ENCODE measurements at regions not wholly inside any gene's neighbourhood (a gene's known extent, or its start where the extent isn't known, plus 50 kb on each side); places are given as distances from the start of the nearest gene placed in this dataset.
"Not testable (repeated sequence)": the region's sequence is repeated elsewhere in the genome, so short reads cannot be mapped to it uniquely, and the experiment has no call there.

DNA sequence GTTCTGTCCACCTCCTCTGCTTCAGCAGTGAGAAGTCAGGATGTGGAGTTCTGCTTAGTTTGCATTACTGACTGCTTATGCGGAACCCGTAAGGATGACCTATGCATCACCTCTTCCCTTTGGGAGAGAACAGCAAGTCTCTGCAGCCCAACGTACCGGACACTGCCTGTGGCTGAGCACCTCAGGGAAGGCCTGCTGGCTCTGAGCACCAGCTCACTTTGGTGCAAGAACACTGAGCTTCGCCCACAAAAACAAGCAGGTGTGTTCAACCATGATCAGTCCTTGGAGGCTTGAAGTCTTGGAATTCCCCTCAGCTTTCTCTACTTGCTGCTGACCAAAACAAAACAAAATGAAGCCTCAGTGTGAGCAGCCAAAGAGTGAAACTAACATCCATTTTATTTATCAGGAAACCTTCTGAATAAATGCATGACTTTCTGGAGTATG lies 52.7 kb upstream of the NCK2 start:
- no peak for DNase-seq

DNA sequence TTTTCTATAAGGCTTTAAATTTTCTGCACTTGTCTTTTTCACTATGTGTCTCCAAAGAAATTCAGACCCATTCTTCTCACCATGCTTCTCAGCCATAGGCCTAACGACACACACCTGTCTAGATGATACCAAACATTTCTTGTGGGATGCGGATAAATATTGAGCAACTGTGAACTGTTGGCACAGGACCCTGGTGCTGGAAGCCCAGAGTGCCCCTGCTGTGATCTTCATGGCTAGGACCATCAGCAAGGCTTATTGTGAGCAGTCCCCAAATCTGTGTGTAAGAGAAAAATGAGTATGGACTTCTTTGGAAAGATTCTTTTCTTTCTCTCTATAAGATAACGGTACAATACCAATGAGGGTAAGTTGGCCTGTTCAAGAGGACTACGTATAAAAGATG lies 54.1 kb upstream of the NCK2 start:
- DNase-seq = no peak

DNA sequence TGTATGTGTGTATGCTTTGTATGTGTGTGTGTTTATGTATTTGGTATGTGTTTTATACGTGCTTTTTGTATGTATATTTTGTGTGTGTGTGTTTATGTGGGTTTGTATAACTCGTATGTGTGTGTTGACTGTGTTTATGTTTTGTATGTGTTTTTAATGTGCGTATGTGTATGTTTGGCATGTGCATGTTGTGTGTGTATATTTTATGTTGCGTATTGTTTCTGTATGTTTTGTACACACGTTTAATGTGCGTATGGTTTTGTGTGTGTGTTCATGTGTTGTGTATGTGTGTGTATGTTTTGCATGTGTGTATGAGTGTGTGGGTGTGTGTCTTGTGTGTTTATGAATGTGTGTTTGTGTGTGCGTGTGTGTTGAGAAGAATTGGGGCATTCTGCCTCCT lies 55.2 kb upstream of the NCK2 start:
- DNase-seq = no peak

DNA sequence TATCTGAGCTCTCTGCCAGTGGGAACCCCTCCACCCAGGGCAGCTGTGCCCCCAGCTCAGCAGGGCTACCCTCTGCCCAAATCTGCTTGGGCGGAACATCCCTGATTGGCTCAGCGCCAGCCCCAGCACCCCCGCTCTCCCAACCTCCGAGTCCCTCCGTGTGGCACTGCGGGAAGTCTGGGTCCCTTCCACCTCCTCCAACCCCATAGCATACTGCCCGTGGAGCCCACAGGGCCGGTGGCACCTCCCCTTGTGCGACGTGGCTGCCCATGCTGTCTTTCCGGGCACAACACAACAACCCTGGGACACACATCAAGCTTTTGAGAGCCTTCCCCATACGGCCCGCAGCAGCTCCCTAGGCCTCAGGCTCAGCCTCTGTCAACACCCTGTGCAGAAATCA lies 55.8 kb upstream of the NCK2 start:
- DNase-seq = no peak

DNA sequence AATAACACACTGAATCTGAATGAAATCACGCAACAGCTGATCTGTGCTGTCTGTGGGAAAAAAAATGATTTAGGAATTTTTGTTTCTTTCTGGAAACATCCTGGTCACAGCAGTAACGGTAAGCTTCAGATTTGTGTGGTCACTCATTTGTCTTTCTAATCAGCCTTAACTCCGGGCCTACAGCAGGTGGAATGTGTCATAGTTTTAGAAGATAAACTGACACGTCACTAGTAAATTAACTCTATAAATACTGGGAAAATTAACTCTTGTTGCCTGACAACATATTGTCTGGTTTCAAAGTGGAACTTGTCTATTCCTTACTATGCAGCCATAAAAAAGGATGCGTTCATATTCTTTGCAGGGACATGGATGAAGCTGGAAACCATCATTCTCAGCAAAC lies 58.1 kb upstream of the NCK2 start:
- no peak for DNase-seq

DNA sequence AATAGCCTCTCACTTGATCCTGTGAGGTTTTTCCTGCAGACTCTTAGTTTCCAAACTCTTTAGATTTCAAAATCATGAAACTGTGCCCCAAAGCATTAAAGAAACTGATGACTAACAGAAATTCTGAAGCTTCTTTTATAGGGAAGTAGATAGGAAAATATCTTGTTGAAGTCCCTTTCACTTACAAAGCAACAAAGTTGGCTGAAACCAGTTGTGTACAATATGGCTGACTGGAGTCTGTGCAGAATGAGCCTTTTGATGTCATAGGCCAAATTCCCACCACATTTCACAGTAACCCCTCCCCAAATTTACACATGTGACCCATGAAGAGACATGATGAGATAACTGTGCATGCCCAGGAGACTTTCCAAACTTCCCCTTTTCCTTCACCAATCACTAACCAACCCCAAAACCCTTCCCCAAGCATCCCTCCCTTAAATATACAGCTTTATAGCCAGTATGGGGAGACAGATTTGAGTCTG lies 61.7 kb upstream of the NCK2 start:
- DNase-seq = no peak

DNA sequence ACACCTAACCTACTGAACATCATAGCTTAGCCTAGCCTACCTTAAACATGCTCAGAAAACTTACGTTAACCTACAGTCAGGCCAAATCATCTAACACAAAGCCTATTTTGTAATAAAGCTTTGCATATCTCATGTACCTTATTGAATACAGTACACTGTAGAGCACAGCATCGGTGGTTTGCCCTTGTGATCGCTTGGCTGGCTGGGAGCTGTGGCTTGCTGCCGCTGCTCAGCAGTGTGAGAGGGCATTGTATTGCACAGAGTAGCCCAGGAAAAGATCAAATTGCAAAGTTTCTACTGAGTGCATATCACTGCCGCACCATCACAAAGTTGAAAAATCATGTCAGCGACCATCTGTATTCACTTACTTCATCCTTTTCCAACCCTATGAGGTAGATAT lies 62.3 kb upstream of the NCK2 start:
- DNase-seq = no peak

DNA sequence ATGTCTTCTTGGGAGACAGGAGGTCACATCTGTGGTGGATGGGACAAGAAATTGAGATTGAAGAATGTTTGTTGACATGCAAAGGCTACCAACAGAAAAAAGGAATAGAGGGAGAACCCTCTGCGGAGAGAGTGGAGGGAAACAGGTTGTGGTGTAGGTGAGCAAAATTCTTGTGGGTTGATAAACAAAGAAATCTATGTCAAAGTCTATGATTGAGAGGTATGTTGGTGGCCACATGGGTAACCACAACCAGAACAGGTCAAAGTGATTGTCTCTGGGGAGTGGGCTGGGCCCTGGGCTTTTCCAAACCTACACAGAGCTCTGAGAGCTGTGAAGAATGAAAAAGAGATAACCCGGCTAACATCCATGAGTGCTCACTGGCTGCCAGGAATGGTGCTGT lies 62.8 kb upstream of the NCK2 start:
- DNase-seq = no peak

DNA sequence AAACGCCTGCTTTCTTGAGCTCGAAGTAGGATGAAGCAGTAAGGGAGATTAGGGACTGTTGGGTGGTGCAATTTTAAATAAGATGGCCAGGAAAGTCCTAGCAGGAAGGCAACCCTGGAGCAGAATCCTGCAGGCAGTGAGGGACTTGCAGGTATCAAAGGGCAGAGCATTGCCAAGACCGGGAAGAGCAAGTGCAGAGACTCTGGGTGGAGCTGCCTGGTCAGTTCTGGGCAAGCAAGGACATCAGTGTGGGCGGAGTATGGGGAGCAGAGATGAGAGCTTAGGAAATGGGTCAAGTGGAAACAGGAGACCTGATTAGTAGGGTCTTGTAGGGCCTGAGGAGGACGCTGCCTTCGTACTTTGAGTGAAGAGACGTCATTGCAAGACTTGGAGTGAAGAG lies 64.4 kb upstream of the NCK2 start:
- no peak for DNase-seq

DNA sequence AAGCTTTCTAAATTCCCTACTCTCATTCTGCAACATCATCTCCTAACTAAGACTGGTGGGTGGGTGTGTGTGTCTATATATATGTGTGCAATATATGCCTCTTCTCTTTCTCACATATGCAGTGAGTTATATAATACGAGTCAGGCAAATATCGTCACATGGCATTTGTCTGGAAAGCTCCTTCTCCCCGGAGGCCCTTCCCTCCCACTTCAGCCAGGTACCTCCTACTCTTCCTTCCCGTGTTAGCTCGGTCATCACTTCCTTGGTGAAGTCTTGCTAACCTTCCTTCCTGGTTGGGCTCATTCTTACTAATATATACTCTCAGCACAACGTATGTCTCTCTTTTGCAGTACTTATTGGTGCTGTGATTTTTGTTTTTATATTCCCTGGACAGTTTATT lies 66.4 kb upstream of the NCK2 start:
- no peak for DNase-seq

DNA sequence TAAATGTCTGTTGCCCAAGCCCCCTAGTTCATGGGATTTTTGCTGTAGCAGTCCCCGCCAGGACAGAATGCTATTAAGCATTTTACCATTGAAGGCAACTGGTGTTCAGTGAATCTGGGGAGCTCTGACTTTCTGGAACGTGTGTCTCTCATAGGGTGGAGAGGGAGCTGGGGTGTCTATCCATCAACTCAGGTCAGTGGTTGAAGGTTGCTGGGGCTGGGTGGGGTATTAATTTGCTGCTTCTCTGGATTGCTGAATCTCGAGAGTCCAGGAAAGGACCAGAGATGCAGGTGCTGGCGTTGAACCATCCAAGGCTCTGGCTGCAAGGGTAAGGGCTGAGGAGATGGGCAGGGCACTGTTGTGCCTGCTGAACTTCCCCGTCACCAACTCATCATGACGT lies 66.8 kb upstream of the NCK2 start:
- DNase-seq = no peak

DNA sequence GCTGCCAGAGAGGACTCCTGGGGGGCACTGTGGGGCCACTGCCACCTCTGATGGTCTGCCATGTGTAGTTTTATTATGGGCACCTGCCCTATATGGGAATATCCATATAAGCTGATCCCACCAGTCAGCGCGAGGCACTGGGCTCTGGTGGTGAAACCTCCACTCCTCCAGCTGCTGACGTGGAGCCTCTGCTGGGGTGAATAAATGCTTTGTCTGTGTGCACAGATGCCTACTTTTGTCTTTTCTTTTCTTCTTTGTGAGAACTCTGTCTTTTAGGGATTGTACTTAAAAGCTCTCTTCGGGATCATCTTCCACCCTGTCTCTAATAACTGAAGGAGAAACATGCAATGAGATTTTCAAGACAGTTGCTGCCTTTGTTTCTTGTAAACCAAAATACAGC lies 68.9 kb upstream of the NCK2 start:
- DNase-seq = no peak

DNA sequence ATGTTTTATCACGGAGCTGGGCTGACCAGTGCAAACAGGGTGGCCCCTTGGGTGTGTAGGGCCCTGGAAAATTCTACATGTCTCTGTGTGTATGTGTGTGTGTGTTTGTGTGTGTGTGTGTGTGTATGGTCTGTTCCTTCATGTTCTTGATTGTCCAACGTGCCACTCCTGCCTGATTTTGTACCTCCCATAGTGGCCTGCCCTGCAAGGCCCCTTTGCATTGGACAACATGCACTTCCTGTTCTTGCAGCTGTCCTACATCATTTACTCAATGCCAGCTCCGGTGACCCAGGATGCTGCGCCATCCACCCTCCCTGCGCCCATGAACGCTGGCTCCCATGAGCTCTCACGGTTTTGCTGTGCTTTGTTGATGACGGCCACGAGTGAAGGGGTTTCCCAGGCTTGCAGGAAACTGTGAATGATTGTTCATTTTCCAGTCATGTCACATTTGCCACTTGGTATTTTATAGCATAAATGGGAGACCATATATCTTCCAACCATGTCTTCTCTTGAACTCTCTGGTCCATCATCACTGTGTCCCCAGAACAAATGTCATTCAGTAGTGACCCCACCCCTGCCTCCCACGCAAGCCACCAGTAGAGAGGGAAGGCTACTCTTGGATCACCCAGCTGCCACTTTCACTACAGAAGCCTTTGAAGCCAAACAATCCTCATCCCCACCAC lies 69.7 kb upstream of the NCK2 start:
- no peak for DNase-seq

DNA sequence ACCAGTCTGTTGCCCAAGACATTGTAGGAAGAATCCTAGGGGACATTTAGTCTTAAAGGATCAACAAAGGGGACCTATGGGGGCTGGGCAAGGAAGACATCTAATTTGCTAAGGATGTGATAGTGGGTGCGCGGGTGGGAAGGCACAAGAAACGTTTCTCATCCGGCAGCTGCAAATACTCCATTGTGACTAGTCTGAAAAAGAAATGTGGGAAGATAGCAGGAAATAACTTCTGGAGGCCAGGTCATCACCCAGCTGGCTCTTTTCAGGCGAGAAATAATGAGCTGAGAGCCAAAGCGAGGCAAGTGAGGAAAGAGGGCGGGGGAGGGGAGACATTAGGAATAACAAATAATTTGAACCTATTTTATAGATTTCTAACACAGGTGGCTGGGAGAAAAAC lies 70.3 kb upstream of the NCK2 start:
- no peak for DNase-seq

DNA sequence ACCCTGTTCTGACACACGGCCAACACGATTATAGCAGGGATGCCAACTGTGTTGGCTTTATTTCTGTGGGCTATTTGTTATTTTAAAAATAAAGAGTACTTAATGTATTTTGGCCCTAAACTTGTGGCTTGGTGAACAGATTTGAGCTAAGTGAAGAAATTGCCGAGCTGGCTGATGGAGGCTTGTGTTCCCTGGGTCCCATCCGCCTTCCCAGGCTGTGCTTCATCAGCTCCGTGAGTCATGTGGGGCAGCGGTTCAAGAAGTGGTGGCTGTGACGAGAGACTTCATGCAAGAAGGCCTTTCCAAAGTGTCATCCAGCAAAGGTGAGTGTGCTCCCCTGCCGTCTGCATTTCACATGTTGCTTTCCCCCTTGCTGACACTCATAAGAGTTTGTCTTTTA lies 73.6 kb upstream of the NCK2 start:
- no peak for DNase-seq

DNA sequence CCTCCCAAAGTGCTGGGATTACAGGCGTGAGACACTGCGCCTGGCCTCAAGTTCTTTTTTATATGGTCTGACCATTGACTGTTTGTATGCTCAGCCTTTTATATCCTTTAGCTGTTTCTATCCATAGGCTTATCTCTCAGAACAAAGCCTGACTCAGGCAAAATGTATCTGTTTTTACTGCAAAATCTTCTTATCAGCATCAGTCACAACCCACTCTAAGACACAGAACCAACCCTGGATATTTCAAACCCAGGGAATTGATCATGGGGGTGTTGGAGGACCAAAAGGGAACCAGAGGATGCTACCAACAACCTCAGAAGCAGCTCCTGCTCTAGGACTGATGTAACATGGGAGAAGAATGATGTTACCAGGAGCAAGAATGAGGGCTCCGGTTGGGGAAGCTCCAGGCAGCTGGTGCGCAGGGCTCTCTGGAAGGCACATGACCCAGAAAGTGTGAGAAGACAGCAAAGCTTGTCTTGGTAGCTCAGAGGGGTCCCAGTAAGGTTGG lies 75.3 kb upstream of the NCK2 start:
- no peak for DNase-seq

DNA sequence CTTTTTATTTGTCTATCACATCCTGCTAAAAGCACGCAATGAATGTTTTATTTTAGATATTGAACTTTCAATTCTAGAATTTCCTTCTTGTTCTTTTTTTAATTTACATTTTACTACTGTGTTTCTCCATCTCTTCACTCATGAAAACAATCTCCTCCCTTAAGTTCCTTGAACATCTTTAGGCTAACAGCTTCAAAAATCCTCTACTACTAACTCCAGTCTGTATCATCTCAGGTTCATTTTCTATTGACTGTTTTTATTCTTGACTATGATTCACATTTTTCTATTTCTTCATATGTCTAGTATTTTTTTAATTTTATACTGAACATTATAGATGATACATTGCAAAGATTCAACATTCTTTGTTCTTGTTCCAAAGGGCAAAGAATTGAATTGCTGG lies 79.2 kb upstream of the NCK2 start:
- DNase-seq = no peak

DNA sequence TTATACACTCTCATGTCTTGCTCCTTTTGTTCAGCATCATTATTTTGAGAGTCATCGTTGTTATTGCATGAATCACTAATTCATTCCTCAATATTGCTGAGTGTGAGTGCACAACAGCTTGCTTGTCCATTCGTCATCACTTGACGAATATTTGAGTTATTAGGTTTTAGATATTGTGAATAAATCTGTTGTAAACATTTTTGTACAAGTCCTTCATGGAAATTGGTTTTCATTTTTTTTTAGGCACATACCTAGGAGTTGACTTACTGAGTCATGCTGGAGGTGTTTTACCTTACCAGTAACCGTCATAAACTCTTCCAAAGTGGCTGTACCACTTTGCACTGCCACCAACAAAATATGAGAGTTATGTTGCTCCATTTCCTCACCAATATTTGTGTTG lies 84.2 kb upstream of the NCK2 start:
- DNase-seq = no peak

DNA sequence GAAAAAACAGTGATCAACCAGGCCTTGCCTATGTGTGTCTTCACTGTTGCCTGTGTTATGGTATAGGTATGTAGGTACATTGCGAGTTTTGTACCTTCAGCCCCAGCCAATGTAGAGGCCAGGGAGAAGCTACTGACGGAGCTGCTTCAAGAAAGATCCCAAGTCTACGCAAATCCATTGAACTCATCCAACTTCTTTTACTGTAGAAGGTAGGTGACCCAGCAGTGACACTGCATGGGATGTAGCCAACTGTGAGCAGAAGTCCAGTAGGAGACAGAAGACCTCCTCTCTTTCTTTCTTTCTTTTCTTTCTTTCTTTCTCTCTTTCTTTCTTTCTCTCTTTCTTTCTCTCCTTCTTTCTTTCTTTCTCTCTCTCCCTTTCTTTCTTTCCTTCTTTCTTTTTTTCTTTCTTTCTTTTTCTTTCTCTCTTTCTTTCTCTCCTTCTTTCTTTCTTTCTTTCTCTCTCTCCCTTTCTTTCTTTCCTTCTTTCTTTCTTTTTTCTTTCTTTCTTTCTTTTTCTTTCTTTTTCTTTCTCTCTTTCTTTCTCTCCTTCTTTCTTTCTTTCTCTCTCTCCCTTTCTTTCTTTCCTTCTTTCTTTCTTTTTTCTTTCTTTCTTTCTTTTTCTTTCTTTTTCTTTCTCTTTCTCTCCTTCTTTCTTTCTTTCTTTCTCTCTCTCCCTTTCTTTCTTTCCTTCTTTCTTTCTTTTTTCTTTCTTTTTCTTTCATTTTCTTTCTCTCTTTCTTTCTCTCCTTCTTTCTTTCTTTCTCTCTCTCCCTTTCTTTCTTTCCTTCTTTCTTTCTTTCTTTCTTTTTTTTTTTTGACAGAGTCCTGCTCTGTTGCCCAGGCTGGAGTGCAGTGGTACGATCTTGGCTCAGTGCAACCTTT lies 88.7 kb upstream of the NCK2 start:
- not testable (repeated sequence) for DNase-seq

DNA sequence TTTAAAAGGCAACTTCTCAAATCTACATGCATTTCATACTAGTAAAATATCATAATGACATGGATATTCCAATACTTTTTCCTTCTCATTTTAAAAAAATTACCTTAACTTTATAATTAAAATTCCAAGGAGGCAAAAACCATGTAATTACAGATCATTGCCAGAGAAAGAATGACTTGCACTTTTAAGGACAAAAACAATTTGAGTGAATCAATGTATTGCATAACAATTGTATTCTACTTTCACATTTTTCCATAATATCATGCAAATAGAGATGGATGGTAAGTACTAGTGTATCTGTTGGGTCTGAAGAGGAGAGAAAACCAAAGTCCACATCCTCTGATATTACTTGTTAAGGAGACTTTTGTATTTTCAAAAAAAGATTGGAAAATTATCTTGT lies 89.5 kb upstream of the NCK2 start:
- no peak for DNase-seq

DNA sequence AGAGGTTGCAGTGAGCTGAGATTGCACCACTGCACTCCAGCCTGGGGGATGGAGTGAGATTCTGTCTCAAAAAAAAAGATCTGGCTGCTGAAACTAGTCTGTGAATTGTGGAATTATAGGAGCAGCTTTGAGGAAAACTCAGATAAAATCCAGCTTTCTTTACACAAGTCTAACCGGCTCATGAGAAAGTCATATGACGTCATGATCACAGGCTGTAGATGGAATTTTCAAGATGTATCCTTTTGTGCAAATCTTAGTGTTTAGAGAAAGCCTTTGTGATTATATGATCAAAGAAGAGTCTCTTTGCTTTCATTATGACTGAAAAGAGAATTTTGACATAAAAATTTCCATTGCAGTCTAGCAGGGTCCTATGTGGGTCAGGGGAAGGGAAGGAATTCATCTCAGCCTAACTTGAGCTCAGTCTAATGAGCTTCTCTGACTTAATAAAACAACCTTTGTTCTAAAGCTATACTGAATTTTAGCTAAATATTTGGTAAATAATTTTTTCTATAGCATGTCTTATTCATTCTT lies 90.2 kb upstream of the NCK2 start:
- DNase-seq = no peak

DNA sequence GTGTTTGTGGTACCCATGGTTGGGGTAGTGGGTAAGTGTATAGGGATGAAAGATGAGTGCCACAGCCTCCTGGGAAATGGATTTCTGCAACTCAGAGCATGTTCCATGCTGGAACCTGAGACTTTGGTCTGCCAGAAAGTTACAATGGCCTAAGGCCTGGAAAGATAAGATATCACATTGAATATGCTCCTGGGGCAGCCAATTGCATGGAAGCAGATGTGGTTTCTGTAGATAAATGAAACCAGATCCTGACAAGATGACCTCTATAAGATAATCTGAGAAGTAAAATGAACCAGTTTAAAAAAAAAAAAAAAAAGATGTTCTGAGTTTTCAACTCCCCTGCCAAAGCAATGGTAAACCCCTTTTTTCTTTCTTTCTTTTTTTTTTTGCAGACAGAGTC lies 91.4 kb upstream of the NCK2 start:
- no peak for DNase-seq

DNA sequence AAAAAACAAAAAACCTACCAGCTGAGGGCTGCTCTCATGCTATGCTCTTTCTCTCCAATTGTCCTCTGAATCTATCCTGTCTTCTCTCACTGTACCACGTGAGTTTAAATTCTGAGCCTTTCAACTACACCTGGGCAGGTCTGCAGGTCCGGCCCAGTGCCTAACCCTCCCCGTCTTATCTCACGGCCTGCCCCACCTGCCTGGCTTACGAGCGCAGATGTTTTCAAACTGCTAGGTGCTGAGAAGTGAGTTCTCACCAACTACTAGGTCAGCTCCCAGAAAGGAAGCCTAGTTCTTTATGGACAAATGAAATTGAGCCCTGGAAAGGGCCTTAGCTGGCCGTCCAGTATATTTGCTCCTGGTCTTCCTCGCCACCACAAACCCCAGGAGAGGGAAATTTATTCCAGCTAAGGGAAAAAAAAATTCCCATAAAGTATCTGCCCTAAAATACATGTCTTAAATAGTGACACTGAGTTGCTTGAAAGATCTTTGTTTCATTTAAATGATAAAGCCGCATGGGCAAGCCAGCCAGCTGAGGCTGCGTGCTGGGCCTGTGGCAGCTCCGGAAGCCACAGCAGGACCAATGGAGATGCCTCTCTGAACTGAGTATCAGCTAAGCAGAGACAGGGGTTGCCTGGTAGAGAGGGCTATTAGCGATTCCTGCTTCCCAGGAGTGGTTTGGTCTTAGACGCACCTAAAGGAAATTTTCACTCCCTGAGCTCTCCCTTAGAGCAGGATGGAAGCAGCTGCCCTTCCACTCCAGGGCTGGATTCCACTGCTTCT lies 92.5 kb upstream of the NCK2 start:
- no peak for DNase-seq
